Hindlimb muscle (tissue), 1 donor: ENCODE measurements at regions not wholly inside any gene's neighbourhood (a gene's known extent, or its start where the extent isn't known, plus 50 kb on each side); places are given as distances from the start of the nearest gene placed in this dataset.
"Not testable (repeated sequence)": the region's sequence is repeated elsewhere in the genome, so short reads cannot be mapped to it uniquely, and the experiment has no call there.

Experiments used
- DNase-seq: peaks from one replicate; pipeline ENCODE4 v3.0.0-alpha.2; 2013

DNA sequence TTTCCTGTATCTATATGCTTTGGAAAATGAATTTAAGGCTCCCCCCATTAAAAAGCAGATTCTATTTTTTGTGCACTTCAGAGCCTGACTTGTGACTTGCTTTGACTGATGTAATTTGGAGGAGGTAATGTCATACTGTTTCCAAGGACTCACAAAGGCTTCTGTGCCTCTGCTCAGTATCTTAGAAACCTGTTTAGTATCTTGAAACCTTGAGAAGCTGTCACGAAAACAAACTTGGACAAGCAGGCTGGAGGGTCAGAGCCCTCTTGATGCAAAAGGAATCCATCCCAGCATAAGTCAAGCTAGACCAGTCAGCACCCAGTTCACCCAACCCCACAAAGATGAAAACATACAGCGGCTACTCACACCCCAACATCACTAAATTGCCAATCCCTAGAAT is 560.0 kb upstream of the PCDH7 start:
- DNase-seq = no peak

DNA sequence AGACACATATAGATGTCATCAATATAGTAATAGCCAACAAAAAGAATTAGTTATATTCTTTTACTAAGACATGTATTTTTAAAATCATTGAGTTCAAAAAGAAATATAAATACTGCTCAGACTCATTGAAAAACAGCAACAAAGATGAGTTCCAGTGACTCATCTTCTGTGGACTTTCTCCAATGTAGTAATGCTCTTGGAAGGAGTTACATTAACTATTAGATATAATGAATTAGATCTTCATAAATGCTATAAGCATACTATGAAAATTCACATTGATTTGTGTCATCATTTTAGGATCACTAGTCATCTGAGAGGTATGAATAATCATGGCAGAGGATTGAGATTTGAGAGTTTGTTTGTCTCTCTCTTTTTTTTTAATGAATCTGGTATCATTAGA is 547.8 kb upstream of the PCDH7 start:
- no peak for DNase-seq

DNA sequence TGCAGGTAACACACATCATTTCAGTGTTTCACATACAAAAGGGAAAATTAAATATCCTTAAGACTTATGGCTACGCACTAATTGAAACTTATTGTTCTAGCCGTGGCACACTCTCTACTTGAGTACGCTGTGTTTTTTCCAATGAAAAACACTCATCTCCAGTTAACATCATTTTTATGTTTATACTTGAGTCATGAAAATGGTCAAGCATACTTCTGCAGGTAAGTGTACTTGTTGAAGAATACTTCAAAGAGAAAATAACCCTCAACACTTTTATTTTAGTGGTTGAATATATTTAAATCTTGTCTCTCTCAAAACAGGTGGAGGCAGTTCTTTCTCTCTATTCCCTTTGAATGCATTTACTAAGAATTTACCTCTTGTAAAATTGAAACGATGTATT is 538.7 kb upstream of the PCDH7 start:
- DNase-seq = no peak

DNA sequence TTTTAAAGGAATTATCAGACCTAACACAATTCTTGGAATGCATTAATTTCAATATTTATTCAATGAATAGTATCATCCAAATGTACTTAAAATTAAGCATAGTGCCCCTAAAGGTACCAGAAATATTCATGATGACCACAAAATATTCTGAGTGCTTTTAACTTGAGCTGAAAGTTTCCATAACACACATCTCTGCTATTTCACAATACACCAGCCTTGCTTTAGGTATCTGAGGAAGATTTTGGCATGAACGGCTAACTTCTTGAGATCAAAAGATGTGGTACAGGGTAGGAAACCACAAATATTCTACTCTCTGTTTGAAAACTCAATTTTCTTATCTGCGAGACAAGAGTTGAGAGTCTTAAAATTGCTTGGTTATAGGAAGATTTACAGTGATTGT is 538.3 kb upstream of the PCDH7 start:
- no peak for DNase-seq

DNA sequence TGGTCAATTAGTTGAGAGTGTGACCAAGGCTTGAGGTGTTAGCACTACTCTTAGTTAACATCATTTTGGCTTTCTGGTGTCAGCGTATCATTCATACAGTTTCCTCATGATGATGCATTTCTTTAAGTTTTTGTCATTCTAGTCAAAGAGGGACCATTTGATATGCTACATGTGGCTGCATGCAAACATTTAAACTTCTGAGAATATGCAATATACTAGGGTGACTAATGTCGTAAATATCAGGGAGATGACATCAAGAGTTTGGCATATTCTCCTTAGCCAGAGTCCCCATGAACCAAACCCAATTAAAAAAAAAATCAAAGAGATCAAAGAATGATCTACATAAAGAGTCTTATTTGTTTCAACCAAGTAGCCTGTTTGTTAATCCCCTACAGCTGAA is 537.4 kb upstream of the PCDH7 start:
- DNase-seq = no peak

DNA sequence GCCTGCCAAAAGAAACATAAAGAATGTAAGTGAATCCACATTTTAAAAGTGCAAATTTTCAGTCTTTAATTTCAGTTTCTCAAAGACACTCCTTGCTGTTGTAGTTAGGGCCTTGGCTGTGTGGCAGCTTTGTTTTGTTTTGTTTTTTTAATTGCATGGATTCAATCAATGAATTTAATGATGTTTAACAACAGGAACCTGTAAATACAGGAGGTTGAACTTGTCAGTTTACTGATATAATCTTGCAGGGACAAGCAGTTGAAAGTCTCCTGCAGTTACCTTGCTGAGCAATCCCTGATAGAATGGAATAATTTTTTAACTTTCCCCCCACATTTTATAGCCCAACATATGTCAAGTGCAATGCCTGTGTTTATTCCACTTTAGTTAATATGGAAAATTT is 528.3 kb upstream of the PCDH7 start:
- DNase-seq = no peak

DNA sequence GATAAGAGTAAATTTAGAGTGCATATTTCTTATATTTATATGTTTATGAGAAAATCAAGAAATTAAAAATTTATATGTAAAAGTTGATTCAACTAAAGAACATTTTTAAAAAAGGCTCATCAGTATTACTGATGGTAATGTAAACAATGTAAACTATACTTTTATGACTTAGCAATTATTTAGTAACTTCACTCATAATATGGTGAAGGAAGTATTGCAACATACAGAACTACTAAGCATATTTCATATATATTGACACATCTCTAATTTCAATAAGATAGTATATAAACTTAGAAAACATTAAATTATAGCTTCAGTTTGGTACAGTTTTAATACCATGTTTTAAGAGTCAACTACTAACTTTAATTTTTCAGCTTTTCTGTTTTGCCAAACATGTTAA is 512.8 kb upstream of the PCDH7 start:
- no peak for DNase-seq

DNA sequence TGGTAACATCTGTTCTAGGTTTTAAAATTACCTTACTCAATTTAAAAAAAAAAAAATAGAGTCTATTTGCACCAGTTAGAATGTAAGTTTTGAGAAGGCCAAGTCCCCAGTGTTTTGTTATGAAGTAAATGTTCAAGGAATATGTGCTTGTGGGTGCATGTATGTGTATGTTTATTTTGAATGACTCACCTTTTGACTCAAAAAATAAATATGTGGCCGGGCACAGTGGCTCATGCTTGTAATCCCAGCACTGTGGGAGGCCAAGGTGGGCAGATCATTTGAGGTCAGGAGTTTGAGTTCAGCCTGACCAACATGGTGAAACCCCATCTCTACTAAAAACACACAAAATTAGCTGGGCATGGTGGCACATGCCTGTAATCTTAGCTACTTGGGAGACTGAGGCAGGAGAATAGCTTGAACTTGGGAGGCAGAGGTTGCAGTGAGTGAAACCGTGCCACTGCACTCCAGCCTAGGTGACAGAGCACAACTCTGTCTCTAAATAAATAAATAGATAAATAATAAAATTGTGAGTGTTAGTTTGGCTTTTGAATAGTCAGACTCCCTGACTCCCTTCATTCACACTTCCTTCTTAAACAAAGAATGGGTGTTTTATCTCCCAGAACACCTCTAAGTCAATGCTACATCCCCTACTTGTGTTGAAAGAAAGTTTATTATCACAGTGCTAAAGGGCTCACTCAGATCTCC is 511.3 kb upstream of the PCDH7 start:
- DNase-seq = no peak

DNA sequence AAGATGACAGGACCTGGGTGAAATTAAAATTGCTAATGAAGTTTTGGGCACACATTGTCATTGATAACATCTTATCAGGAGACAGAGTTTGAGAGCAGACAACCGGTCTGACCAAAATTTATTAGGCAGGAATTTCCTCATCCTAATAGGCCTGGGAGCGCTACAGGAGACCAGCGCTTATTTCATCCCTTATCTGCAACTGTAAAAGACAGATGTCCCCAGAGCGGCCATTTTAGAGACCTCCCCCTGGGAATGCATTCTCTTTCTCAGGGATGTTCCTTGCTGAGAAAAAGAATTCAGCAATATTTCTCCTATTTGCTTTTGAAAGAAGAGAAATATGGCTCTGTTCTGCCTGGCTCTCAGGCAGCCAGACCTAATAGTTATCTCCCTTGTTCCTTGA is 504.2 kb upstream of the PCDH7 start:
- not testable (repeated sequence) for DNase-seq

DNA sequence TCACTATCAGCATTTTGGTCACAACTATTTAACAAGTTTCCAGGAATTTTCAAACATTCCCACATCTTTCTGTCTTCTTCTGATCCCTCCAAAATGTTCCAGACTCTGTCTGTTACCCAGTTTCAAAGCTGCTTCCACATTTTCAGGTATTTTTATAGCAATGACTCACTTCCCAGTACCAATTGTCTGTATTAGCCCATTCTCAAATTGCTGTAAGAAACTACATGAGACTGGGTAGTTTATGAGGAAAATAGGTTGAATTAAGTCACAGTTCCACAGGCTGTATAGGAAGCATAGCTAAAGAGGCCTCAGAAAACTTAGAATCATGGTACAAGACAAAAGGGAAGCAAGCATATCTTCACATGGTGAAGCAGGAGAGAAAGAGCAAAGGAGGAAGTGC is 475.0 kb upstream of the PCDH7 start:
- no peak for DNase-seq

DNA sequence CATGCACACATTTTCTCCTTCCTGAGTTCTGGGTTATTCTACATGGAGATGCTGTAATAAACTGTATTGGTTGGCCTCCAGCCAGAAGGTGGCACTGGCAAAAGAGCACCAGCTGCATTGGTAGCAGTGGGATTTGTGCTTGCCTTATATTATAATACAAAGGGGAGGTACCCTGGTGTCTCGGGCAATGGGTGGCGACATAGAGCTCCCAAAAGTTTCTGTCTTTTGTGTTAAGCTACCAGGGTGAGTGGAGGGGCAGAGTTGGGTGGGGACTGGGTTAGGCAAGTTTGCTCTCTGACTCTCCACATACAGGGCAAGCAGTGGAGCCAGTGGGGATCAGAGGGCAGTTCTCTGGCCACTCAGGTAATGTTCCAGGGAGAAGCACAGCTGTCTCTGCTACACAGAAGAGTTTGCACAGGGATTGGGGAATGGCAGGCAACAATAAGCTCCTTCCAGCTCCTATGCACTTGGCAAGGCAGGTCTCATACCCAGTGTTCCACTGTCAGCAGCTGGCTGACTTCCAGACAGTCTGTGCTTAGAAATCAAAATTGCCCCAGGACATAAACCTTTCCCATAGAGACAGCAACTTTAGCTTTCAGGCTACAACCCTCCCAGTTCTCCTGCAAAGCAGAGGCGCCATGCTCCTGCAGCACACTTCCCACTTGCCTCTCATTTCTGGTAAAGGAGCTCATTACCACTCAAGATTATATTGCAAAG is 463.9 kb upstream of the PCDH7 start:
- DNase-seq = no peak

DNA sequence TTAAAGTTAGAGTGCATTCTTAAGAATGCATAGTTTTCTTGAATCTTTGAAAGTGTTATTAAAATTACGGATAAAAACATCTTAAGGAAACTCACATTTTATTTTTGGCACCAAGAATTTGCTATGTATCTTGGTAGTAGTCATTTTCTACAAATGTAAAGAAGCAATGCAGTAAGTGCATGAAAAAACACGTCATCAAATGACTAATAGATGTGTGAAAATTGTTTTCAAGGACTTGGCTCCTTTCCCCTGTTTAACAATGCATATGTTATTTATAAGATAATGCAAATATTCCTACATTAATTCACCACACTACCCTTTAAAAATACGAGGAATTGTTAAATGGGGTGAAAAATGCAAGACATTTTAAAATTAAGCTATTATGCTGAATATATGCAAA is 461.2 kb upstream of the PCDH7 start:
- DNase-seq = no peak

DNA sequence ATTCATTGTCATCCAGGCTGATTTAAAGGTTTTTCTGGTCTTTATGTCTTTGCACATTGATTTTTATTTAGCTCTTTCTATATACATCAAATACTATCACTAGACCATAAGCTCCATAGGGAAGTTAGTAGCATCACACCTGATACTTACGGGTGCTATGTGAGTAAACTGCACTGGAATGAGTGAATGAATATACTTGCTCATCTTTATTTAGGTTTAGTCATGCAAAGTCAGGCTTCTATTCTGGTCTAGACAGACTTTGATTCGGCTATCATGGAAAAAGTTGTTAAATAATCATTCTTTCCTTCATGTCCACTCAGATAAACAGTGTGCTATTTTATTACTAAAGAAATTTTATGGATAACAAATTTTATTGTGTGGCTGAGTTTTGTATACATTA is 457.8 kb upstream of the PCDH7 start:
- no peak for DNase-seq

DNA sequence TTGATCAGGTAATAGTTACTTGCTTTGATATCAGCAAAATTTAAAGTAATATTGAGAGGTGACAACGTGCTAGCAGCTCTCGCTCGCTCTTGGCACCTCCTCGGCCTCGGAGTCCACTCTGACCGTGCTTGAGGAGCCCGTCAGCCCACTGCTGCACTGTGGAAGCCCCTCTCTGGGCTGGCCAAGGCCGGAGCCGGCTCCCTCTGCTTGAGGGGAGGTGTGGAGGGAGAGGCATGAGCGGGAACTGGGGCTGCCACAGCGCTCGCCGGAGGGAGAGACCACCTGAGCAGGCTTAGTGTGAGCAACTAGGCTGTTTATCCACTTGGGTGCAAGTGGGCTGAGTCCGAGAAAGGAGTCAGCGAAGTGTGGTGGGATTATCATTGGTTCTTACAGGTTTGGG is 455.7 kb upstream of the PCDH7 start:
- no peak for DNase-seq

DNA sequence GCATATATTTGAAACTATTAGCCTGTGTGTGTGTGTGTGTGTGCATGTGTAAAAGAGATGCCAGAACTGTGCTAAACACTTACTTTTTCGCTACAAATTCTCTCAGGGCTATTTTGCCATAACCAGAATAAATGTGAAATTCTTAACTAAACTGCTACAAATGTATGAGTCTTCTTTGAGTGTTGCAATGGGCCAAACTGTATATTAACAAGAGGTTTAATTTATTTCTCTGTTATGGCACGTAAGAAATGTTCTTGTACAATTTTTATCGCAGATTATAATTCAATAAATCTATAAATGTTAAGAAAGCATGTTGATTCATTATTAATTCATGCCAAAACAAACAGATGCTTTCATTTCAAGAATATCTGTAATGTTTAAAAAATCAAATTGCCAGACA is 454.5 kb upstream of the PCDH7 start:
- no peak for DNase-seq

DNA sequence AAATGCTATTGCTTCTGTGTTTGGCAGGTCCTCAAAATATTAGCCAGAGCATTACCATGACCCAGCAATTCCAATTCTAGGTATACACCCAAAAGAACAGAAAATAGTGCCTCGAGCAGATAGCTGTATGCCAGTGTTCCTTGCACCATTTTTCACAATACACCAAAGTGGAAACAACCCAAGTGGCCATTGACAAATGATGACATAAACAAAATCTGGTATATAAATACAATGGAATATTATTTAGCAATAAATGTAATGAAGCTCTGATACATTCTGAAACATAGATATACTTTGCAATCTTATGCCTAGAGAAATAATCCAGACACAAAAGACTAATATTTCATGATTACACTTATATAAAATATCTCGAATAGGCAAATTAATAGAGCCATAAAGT is 451.8 kb upstream of the PCDH7 start:
- DNase-seq = no peak

DNA sequence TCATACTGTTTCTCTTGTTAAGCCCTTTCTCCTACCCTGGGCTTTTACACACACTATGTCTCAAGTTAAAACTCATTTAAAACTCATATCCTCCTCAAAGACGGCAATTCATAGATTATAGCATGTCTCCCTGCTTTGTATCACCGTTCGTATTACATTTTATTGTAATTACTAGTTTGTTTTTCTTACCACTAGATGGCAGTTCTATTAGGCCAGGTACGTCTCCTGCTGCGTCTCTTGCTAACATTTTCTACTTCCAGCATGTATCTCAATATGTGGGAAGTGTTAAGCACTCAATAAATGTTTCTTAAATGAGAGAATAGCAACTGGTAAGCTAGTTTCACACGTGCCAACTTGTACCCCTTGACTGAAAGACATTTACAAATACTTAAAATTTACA is 450.3 kb upstream of the PCDH7 start:
- no peak for DNase-seq

DNA sequence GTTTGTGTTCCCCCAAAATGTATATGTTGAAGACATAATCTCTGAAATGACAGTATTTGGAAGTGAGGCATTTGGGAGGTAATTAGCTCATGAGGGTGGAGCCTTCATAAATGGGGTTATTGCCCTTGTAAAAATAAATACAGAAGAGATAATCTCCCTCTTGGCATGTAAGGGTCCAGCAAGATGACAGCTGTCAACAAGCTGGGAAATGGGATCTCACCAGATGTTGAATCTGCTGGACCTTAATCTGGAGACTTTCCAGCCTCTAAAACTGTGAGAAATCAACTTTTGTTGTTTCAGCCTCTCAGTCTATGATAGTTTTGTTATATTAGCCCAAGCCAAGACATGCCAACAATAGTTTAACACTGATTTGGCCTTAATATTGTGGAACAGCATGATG is 438.2 kb upstream of the PCDH7 start:
- DNase-seq = no peak

DNA sequence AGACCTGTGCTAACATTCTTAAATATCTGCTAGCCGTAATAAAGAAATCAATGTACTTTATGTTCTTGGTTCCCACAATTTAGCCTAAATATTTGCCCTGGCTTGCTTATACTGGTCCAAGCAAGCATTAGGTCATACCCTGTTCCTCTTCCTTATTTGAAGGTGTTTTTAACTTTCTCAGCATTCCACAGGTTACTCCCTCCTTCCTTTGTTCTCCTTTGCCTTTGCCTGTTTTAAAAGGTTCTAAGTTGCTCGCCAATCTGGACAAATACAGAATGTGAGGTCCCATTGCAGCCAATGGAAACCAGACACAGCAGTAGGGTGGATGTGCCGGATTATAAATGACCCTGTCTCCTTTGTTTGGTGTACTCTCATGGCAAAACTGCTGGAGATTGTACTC is 436.8 kb upstream of the PCDH7 start:
- DNase-seq = no peak

DNA sequence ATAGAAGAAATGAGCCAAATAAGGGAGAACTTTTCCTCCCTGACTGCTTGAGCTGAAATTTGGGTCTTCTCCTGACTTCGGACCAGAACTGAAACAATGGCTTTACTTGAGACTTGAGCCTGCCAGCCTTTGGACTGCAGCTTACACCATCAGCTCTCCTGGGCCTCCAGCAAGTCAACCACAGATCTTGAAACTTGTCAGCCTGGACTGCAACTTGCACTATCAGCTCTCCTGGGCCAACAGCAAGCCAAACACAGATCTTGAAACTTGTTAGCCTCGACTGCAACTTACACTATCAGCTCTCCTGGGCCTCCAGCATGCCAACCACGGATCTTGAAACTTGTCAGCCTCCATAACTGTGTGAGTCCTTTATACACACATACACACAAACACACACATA is 425.9 kb upstream of the PCDH7 start:
- DNase-seq = no peak

DNA sequence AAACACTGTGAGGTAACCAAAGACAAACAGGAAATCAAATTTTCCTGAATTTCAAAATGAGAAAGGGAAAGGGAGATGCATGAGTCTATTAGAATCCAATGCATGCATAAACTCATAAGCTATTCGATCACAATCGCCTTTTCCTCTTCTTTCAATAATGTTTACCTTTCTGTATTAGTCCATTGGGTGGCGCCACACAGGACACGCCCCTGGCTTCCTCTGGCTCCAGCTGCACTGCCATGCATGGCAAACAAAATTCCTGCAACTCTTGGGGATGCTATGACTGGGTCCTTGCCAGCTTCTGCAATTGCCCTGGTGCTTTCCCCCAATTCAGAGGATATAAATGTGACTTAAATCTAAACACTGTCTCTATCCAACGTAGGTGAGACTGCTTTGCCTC is 424.5 kb upstream of the PCDH7 start:
- no peak for DNase-seq

DNA sequence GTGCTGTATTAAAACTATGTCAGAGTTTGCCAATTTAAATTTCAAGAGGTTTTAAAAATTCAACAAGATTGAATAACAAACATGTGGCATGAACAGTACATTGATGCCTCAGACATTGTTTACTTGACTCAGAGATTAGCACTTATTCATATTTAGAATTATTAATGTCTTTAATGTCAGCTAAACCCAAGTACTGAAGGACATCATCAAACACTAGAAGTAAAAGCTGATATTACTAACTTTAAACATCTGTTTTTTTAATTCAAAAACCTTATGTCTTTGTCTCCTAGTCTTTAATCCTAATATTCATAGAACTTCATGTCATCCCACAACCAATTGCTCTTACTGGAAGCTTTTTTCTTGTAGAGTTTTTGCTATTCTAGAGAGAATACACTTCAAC is 406.2 kb upstream of the PCDH7 start:
- no peak for DNase-seq

DNA sequence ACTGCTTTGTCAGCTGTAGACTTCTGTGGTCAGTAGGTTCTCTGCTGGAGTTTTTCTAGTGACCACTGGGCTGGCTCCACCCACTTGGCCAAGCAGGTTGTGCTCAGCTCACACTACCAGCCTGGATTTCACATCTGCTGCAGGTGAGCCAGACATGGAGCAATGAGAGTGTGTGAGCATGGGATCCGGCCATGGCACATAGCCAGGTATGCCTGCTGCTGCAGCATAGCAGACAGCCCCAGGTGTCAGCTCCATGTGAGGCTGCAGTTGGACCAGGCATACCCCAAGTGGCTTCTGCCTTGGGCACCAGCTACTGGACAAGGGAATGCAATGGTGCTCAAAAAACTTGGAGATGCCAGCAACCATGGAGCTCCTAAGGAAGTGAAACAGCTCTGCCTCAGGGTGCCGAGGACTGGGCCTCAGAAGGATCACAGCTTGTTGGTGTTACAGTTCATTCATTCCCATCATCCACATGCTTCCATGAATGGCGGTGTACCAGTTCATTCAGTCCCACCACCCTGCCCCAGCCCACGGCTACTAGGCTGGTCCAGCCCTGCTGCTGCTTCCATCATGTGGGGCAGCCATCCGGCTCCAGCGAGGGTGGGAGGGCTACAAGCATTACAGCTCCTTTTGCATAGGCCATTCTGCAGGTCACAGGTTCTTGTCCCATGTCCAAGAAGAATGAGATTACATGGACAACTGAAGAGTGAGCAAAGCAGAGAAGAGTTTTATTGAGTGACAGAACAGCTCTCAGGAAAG is 389.1 kb upstream of the PCDH7 start:
- no peak for DNase-seq

DNA sequence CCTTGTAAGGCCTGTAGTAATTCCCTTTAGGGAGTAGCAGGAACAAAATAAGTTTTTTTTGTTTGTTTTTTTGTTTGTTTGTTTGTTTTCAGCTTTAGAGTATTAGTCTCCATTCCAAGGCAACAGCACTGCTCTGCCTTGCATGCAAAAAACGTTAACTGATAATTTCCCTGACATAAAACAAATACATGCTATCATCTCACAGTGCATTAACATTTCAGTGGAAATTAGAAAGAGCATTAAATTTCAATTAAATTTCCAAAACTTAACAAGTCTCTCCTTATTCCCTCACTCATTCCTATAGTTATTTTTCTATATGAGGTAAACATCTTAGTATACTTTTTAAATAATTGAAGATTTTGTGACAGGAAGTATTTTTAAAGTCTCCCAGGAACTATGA is 378.4 kb upstream of the PCDH7 start:
- no peak for DNase-seq
